Hepatocyte (in vitro differentiated cells): ENCODE measurements at regions not wholly inside any gene's neighbourhood (a gene's known extent, or its start where the extent isn't known, plus 50 kb on each side); places are given as distances from the start of the nearest gene placed in this dataset.

Experiments
- DNase-seq: peaks from one replicate; pipeline ENCODE4 v3.0.0-alpha.2; 2016; ENCODE audit warnings: low spot score
- H2AFZ ChIP-seq: fragments of 200-600 bp; sonication (generic); 2 replicates; pipeline ENCODE4 v1.6.0; 2016; ENCODE audit warnings: antibody characterized with exemption, mild to moderate bottlenecking
- H3K27ac ChIP-seq: fragments of 200-600 bp; sonication (generic); 2 replicates; pipeline ENCODE4 v1.5.1; 2016; ENCODE audit warnings: mild to moderate bottlenecking
- H3K27me3 ChIP-seq: fragments of 200-600 bp; sonication (generic); 2 replicates; pipeline ENCODE4 v1.6.1; 2016
- H3K36me3 ChIP-seq: fragments of 200-600 bp; sonication (generic); replicated peaks from 2 replicates; pipeline ENCODE4 v1.5.1; 2016; ENCODE audit warnings: low read depth; ENCODE audit not compliant: insufficient read depth
- H3K4me1 ChIP-seq: fragments of 200-600 bp; sonication (generic); 2 replicates; pipeline ENCODE4 v1.5.1; 2016; ENCODE audit warnings: mild to moderate bottlenecking, moderate library complexity; ENCODE audit not compliant: insufficient read depth
- H3K4me2 ChIP-seq: fragments of 200-600 bp; sonication (generic); 2 replicates; pipeline ENCODE4 v1.6.0; 2016
- H3K4me3 ChIP-seq: fragments of 200-600 bp; sonication (generic); 2 replicates; pipeline ENCODE4 v1.5.1; 2016; ENCODE audit warnings: mild to moderate bottlenecking
- H3K79me2 ChIP-seq: fragments of 200-600 bp; sonication (generic); 2 replicates; pipeline ENCODE4 v1.6.0; 2017; ENCODE audit warnings: mild to moderate bottlenecking
- H3K9me2 ChIP-seq: fragments of 200-600 bp; sonication (generic); replicated peaks from 2 replicates; pipeline ENCODE4 v1.6.0; 2017; ENCODE audit warnings: mild to moderate bottlenecking; ENCODE audit not compliant: insufficient read depth
- H3K9me3 ChIP-seq: fragments of 200-600 bp; sonication (generic); 2 replicates; pipeline ENCODE4 v1.5.1; 2016; ENCODE audit warnings: low read depth, mild to moderate bottlenecking
- H4K20me1 ChIP-seq: fragments of 200-600 bp; sonication (generic); 2 replicates; pipeline ENCODE4 v1.6.0; 2016; ENCODE audit warnings: mild to moderate bottlenecking; ENCODE audit not compliant: insufficient read depth, poor library complexity, severe bottlenecking
- CTCF ChIP-seq: fragments of 200-600 bp; sonication (generic); IDR thresholded peaks from 2 replicates; pipeline ENCODE4 v1.5.1; 2016; ENCODE audit warnings: antibody characterized with exemption, mild to moderate bottlenecking; ENCODE audit not compliant: poor library complexity
- EZH2 ChIP-seq: fragments of 200-600 bp; sonication (generic); IDR thresholded peaks from 2 replicates; pipeline ENCODE4 v1.6.1; 2016; ENCODE audit warnings: antibody characterized with exemption, mild to moderate bottlenecking, borderline replicate concordance
- EZH2phosphoT487 ChIP-seq: fragments of 200-600 bp; sonication (generic); IDR thresholded peaks from one replicate; pipeline ENCODE4 v1.6.1; 2018; ENCODE audit warnings: antibody characterized with exemption, mild to moderate bottlenecking, low read depth, moderate library complexity; ENCODE audit not compliant: unreplicated experiment, severe bottlenecking
- WGBS: methylation state at CpG from one replicate; pipeline ENCODE4 v1.1.6; 2016; ENCODE audit warnings: low lambda C conversion rate; ENCODE audit errors: missing lambda C conversion rate; 5-methylcytosine and 5-hydroxymethylcytosine counted together

- Histone ChIP-seq H3K27ac (no peak overlapping the region), H4K20me1 (no peaks in the 10 kb centered on the region), H3K27me3 (no peaks in the 10 kb centered on the region), H3K4me2 (no peak overlapping the region), H3K36me3 (no peaks in the 10 kb centered on the region), H3K4me3 (no peak overlapping the region), H3K9me3 (no peaks in the 10 kb centered on the region), H3K9me2 (no peaks in the 10 kb centered on the region), H3K4me1 (no peaks in the 10 kb centered on the region), H2AFZ (no peak overlapping the region), H3K79me2 (no peaks in the 10 kb centered on the region)
- TF ChIP-seq EZH2 (no peak), CTCF (no peak), EZH2phosphoT487 (no peak)
- 86% methylated on average over 20 of the region's 20 CpGs for WGBS
- DNase-seq = no peak
These were observed 215.4 kb upstream of the RTL1 start for GRCh38 chr14:101118746-101119591.

- 74% methylated on average over 20 of the region's 20 CpGs for WGBS
- DNase-seq = no peak
- H2AFZ ChIP-seq = no peak overlapping the region
- H3K27me3 ChIP-seq = no peaks in the 10 kb centered on the region
- H3K4me2 ChIP-seq = no peak overlapping the region
- no peaks in the 10 kb centered on the region for H3K9me2 ChIP-seq
- H3K27ac ChIP-seq = no peak overlapping the region
- H3K4me1 ChIP-seq = no peaks in the 10 kb centered on the region
- H3K36me3 ChIP-seq = no peaks in the 10 kb centered on the region
- H3K9me3 ChIP-seq = no peaks in the 10 kb centered on the region
- H3K79me2 ChIP-seq = no peaks in the 10 kb centered on the region
- no peak for TF ChIP-seq EZH2
- no peaks in the 10 kb centered on the region for H4K20me1 ChIP-seq
- H3K4me3 ChIP-seq = no peak overlapping the region
These were observed 216.5 kb upstream of the RTL1 start for GRCh38 chr14:101119830-101120571.

DNA sequence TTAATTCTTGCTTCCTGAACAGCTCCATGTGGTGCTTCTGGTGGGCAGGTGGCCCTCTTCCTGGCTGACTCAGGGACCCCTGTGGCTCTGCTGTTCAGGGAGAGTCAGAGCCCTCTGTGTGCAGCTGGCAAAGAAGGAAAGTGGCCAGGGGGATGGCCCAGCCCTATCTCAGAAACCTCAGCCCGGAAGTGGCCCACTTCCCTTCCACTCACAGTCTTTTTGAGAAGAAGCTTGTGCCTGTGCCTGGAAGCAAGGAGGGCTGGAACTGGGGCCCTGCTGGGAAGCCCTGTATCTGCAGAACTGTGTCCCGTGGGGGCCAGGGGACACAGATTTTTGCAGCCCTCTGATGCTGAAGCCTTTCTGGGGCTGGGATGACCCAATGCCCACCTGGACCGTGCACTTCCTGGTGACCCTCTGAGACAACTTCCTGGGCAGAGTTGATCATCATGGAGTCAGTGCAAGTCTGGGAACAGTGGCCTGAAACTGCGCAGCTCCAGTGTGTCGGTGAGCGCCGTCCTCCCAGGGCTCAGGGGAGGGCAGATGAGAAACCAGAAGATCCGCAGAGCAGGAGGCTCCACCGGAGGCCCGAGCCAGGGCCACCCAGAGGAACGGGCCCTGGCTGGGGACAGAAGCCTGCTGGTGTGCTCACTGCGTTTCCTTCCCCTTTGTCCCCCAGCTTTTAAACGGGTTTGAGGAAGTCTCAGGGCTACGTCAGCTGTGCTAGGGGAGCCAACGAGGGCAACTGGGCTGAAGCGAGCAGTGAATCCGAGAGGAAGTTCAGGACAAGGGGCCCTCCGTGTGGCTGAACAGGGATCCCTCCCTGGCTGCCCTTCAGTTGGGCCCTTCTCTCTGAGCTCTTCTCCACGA is 217.4 kb upstream of the RTL1 start:
- no peaks in the 10 kb centered on the region for H3K9me3 ChIP-seq

More for the DNA sequence above, 217.4 kb upstream of the RTL1 start:
- no peak for TF ChIP-seq CTCF
- TF ChIP-seq EZH2phosphoT487 = no peak
- no peak overlapping the region for H3K4me2 ChIP-seq
- no peaks in the 10 kb centered on the region for H4K20me1 ChIP-seq
- H3K27me3 ChIP-seq = no peaks in the 10 kb centered on the region
- H3K9me2 ChIP-seq = no peaks in the 10 kb centered on the region
- no peaks in the 10 kb centered on the region for H3K79me2 ChIP-seq
- DNase-seq = no peak
- H3K4me1 ChIP-seq = no peaks in the 10 kb centered on the region
- 96% methylated on average over 18 of the region's 19 CpGs for whole genome bisulfite sequencing
- no peaks in the 10 kb centered on the region for H3K36me3 ChIP-seq
- H3K4me3 ChIP-seq = no peak overlapping the region
- no peak overlapping the region for H2AFZ ChIP-seq
- no peak overlapping the region for H3K27ac ChIP-seq
